Pancreas (tissue), 10 donors: ENCODE measurements at regions not wholly inside any gene's neighbourhood (a gene's known extent, or its start where the extent isn't known, plus 50 kb on each side); places are given as distances from the start of the nearest gene placed in this dataset.

Experiments used
- ATAC-seq, 4 donors: fragments of 200-7000 bp; cut with Tn5 transposase; one replicate each; pipeline versions ENCODE4 v1.8.0 to v1.9.1; 2020; ENCODE audit warnings: mild to moderate bottlenecking in 4 of 4, moderate library complexity in 4 of 4
- DNase-seq, 6 donors: peaks; one replicate each; pipeline ENCODE4 v3.0.0-alpha.2; 2020
- FAIRE-seq: peaks from 2 replicates; lab custom pipeline; 2012; peaks lifted over from hg19 to GRCh38; lab: Jason Lieb, UNC
- H3K27ac ChIP-seq, 4 donors: fragments of 200-600 bp; sonication (generic); 1 replicate in 3 of 4; 2 replicates in 1 of 4; pipeline versions ENCODE4 v1.5.0 to v1.8.0; 2020
- H3K27me3 ChIP-seq, 4 donors: fragments of 200-600 bp; one replicate each; pipeline ENCODE4 v1.8.0; 2021
- H3K36me3 ChIP-seq, 3 donors: fragments of 200-600 bp; sonication (generic) in 1 of 3; one replicate each; pipeline versions ENCODE4 v1.5.0 to v1.8.0; 2020 to 2021
- H3K4me1 ChIP-seq, 3 donors: fragments of 200-600 bp; one replicate each; pipeline ENCODE4 v1.8.0; 2021
- H3K4me3 ChIP-seq, 4 donors: fragments of 200-600 bp; sonication (generic) in 2 of 4; one replicate each; pipeline versions ENCODE4 v1.5.0 to v1.8.0; 2020 to 2021
- H3K9me3 ChIP-seq, 4 donors: fragments of 200-600 bp; one replicate each; pipeline ENCODE4 v1.8.0; 2021
- WGBS, 2 donors: extraction: QIAGEN DNeasy Blood & Tissue Kit; methylation state at CpG; one replicate each; pipeline ENCODE4 v1.1.7; 2013; 5-methylcytosine and 5-hydroxymethylcytosine counted together
- intact Hi-C, 3 donors: fragments of 100-400 bp; cut with DNase I; formaldehyde crosslinking; loops; one replicate each; pipeline versions ENCODE4 v1.11.1 to v1.14.2; 2022
- TF ChIP-seq, protein P1 (sequence below), 4 donors: fragments of 200-600 bp; sonication (generic) in 3 of 4; IDR thresholded peaks; one replicate each; pipeline versions ENCODE4 v1.5.0 to v1.8.0; 2021; ENCODE audit warnings: antibody characterized with exemption in 4 of 4
- donor health status: healthy with polysubstance abuse.
- donor health status: DM: no; HTN: no; CAD: no; lungs with moderate emphysema.
- donor health status: DM: no; HTN: no; CAD: no.
- donor health status: control.
- donor health status: control.
- donor health status: Bipolar disorder and iron deficiency.
- donor health status: DM: yes; HTN: yes; CAD: no.
- donor health status: DM: no; HTN: no; CAD: no.
- donor health status: DM: no; HTN: no; CAD: no.
- donor health status: DM: yes; HTN: yes; CAD: no.

DNA sequence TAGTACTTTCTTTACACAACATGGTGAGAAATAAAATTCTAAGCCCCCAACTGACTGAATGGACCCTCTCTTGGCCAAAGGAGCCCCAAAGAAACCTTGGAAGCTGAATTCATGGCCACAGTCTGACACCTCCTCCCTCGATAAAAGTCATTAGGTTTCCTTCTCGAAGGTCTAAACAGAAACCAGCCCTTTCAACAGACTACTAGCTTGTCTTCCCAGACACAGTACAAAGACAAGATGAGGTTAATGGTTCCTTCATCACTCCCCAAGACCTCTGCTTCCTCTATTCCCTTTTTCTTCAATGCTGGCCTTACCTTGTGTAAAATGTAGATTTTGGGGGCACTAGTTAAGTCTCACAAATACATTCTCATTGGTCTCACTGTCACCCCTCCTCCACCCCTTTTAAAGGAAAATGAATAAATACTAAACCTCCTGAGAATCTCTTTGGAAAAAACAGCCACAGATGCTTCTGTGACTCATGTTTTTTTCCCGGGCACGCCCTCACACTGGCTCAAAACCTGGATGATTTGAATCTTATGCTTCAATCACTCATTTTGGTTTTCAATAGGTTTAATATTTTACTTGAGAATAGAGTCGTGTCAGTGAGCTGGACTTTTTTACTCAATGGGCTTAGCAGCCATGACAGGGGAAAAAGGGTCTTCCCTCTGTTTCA lies 65.8 kb upstream of the MED4 start:
- Histone ChIP-seq H3K4me3 (no peak overlapping the region), H3K36me3 (no peaks in the 10 kb centered on the region), H3K9me3 (no peaks in the 10 kb centered on the region), H3K4me1 (peaks cover 0 to 11% (median 0%) of the 10 kb centered on the region in 3 donors), H3K27ac (peak overlapping the region in 2 of 4 donors; percentile 47 to 50), H3K27me3 (no peaks in the 10 kb centered on the region)
- DNase-seq (no peak), FAIRE-seq (no peak), ATAC-seq (peak in 1 of 4 donors; percentile 25)
- TF ChIP-seq, protein P1, sequence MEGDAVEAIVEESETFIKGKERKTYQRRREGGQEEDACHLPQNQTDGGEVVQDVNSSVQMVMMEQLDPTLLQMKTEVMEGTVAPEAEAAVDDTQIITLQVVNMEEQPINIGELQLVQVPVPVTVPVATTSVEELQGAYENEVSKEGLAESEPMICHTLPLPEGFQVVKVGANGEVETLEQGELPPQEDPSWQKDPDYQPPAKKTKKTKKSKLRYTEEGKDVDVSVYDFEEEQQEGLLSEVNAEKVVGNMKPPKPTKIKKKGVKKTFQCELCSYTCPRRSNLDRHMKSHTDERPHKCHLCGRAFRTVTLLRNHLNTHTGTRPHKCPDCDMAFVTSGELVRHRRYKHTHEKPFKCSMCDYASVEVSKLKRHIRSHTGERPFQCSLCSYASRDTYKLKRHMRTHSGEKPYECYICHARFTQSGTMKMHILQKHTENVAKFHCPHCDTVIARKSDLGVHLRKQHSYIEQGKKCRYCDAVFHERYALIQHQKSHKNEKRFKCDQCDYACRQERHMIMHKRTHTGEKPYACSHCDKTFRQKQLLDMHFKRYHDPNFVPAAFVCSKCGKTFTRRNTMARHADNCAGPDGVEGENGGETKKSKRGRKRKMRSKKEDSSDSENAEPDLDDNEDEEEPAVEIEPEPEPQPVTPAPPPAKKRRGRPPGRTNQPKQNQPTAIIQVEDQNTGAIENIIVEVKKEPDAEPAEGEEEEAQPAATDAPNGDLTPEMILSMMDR (IDR thresholded peaks at IDR 0.05), result no peak
- 60 to 65% methylated on average over 5 of the region's 5 CpGs for WGBS, 2 donors
- intact Hi-C loops, result no loop called here

DNA sequence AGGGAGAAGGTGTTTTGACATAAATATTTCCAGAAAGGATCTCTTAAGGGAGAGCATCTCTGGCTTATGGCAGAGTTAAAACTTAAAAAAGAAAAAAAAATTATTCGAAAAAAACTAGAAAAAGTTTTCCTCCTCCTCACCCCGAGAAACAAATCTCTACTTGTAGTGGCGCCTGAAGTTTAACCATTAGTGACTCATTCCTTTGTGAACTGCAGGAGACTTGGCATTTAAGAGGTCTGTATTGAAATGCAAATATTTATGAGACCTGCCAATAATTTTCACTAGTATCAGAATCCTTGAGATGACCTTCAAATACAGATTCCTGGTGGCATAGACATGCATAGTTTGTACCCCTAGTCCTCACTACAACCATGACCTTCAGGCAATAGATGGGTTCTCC lies 64.9 kb upstream of the MED4 start:
- WGBS, 2 donors, result 57 to 61% methylated on average over 3 of the region's 3 CpGs
- no peak for FAIRE-seq
- Histone ChIP-seq H3K27ac (peak overlapping the region in 2 of 4 donors; percentile 72 to 74), H3K36me3 (no peaks in the 10 kb centered on the region), H3K4me3 (no peak overlapping the region), H3K9me3 (no peaks in the 10 kb centered on the region), H3K27me3 (no peaks in the 10 kb centered on the region), H3K4me1 (peaks cover 0 to 11% (median 0%) of the 10 kb centered on the region in 3 donors)
- intact Hi-C loops, result no loop called here
- no peak for ATAC-seq
- TF ChIP-seq, protein P1 (IDR thresholded peaks at IDR 0.05), result no peak
- DNase-seq, result no peak

DNA sequence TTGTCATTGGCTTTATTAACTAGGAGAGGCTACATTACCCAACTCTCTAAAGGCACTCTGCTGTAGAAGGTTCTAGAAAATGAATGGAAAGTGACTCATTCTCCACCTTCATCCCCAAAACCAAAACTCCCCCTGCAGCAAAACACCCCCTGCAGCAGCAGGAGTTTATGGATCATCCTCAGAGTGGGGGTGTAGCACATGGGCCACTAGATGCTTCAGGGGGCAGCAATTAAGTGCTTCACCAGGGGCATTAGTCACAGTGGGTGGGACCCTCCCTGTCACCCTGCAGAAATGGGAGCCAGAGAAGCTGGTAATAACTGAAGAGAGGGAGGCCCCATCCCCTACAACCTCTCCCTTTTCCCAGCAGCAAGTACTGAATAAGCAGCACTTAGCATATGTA lies 64.5 kb upstream of the MED4 start:
- no peaks in the 10 kb centered on the region for H3K9me3 ChIP-seq
- intact Hi-C loops, result no loop called here
- ATAC-seq, result no peak
- H3K4me1 ChIP-seq, result peaks cover 0 to 11% (median 0%) of the 10 kb centered on the region in 3 donors
- no peaks in the 10 kb centered on the region for H3K36me3 ChIP-seq
- TF ChIP-seq, protein P1 (IDR thresholded peaks at IDR 0.05), result no peak
- FAIRE-seq, result no peak
- H3K27ac ChIP-seq, result peak overlapping the region in 2 of 4 donors; percentile 72 to 74
- no peak overlapping the region for H3K4me3 ChIP-seq
- no peaks in the 10 kb centered on the region for H3K27me3 ChIP-seq
- no peak for DNase-seq

DNA sequence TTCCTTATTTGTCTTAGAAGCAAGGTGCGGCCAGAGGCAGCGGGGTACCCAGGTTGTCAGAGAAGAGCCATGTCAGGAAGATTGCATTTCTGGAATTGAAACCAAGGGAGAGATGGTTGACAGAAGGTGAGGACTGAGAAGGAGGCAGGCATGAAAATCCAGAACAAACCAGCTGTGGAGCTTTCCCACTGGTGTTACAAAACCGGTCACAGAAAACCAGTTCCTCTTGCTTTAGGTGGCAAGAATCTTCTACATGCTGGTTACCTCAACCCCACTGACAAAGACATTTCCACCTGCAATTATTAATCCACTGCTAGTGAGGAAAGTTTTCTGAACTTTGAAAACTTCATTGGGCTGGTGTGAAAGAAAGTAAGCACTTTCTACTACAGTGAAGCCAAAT lies 64.0 kb upstream of the MED4 start:
- WGBS, 2 donors, result 70 to 74% methylated on average over 3 of the region's 3 CpGs
- intact Hi-C loops, result no loop called here
- H3K27ac ChIP-seq, result peak overlapping the region in 3 of 4 donors; percentile 12 to 74 (median 72)
- no peak for FAIRE-seq
- ATAC-seq, result peak in 3 of 4 donors; percentile 36 to 65 (median 48)
- H3K4me1 ChIP-seq, result peaks cover 0 to 11% (median 0%) of the 10 kb centered on the region in 3 donors
- no peak overlapping the region for H3K4me3 ChIP-seq
- TF ChIP-seq, protein P1 (IDR thresholded peaks at IDR 0.05), result no peak
- no peak for DNase-seq
- no peaks in the 10 kb centered on the region for H3K27me3 ChIP-seq
- H3K36me3 ChIP-seq, result no peaks in the 10 kb centered on the region
- H3K9me3 ChIP-seq, result no peaks in the 10 kb centered on the region

DNA sequence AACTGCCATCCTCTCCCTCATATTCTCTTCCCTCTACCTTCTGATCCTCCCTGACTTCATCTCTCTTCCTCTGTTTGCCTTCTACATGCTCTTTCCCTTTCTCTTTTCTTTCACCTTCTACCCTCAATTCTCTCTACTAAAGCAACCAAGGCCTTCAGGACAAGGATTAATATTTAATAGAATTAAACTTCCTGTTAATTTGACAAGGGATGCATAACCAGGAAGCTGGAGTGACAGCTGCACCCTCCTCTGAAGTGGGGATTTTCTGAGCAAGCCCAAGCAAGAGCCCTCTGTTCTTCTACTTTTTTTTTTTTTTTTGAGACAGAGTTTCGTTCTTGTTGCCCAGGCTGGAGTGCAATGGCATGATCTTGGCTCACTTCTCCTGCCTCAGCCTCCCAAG lies 63.4 kb upstream of the MED4 start:
- TF ChIP-seq, protein P1 (IDR thresholded peaks at IDR 0.05), result no peak
- intact Hi-C loops, result no loop called here
- ATAC-seq, result peak in 3 of 4 donors; percentile 67 to 69 (median 68)
- Histone ChIP-seq H3K9me3 (no peaks in the 10 kb centered on the region), H3K27me3 (no peaks in the 10 kb centered on the region), H3K4me3 (no peak overlapping the region), H3K27ac (peak overlapping the region in 3 of 4 donors; percentile 12 to 74 (median 72)), H3K36me3 (no peaks in the 10 kb centered on the region), H3K4me1 (peaks cover 0 to 11% (median 0%) of the 10 kb centered on the region in 3 donors)
- DNase-seq, result no peak
- FAIRE-seq, result no peak
- WGBS, 2 donors, result 43 to 50% methylated on average over 1 of the region's 1 CpG
